Lung (tissue), 11 donors: ENCODE measurements at regions not wholly inside any gene's neighbourhood (a gene's known extent, or its start where the extent isn't known, plus 50 kb on each side); places are given as distances from the start of the nearest gene placed in this dataset.
A peak's percentile ranks its signal among the peaks of the same experiment; 100 is the strongest.

Experiments
- ATAC-seq: fragments of 200-7000 bp; cut with Tn5 transposase; one replicate; pipeline ENCODE4 v1.9.1; 2020; ENCODE audit warnings: moderate number of reproducible peaks; ENCODE audit not compliant: insufficient read depth, low FRiP score
- DNase-seq, 3 donors: peaks; one replicate each; pipeline ENCODE4 v3.0.0-alpha.2; 2013 to 2017
- H3K27ac ChIP-seq, 2 donors: one replicate each; pipeline ENCODE4 v1.5.1; 2013; ENCODE audit warnings: mild to moderate bottlenecking in 2 of 2, moderate library complexity in 2 of 2, control low read depth in 1 of 2, inconsistent platforms in 1 of 2, low read depth in 1 of 2, low read length in 1 of 2
- H3K27me3 ChIP-seq, 3 donors: one replicate each; pipeline ENCODE4 v1.5.1; 2013; ENCODE audit warnings: low read length in 2 of 3; ENCODE audit not compliant: control insufficient read depth in 3 of 3, insufficient read depth in 3 of 3
- H3K36me3 ChIP-seq, 4 donors: one replicate each; pipeline ENCODE4 v1.5.1; 2013; ENCODE audit warnings: low read length in 4 of 4, mild to moderate bottlenecking in 1 of 4, moderate library complexity in 1 of 4; ENCODE audit not compliant: control insufficient read depth in 4 of 4, insufficient read depth in 4 of 4
- H3K4me1 ChIP-seq, 5 donors: one replicate each; pipeline ENCODE4 v1.5.1; 2013; ENCODE audit warnings: low read length in 5 of 5, mild to moderate bottlenecking in 2 of 5, moderate library complexity in 1 of 5; ENCODE audit not compliant: control insufficient read depth in 5 of 5, insufficient read depth in 5 of 5
- H3K4me3 ChIP-seq: one replicate; pipeline ENCODE4 v1.5.1; 2013; ENCODE audit warnings: mild to moderate bottlenecking, control low read depth, moderate library complexity
- H3K9ac ChIP-seq, 2 donors: one replicate each; pipeline ENCODE4 v1.5.1; 2013; ENCODE audit warnings: low read length in 2 of 2, control low read depth in 1 of 2; ENCODE audit not compliant: insufficient read depth in 1 of 2
- H3K9me3 ChIP-seq, 4 donors: one replicate each; pipeline ENCODE4 v1.5.1; 2013; ENCODE audit warnings: low read length in 3 of 4, mild to moderate bottlenecking in 1 of 4, moderate library complexity in 1 of 4; ENCODE audit not compliant: control insufficient read depth in 4 of 4, insufficient read depth in 3 of 4
- WGBS, 2 donors: extraction: QIAGEN DNeasy Blood & Tissue Kit; methylation state at CpG; one replicate each; pipeline ENCODE4 v1.1.7; 2013; 5-methylcytosine and 5-hydroxymethylcytosine counted together
- TF ChIP-seq, protein P1 (sequence below): IDR thresholded peaks from 2 replicates; pipeline ENCODE4 v1.5.1; 2012; ENCODE audit warnings: mild to moderate bottlenecking; ENCODE audit errors: control extremely low read depth, extremely low read depth
- donor health status: control.
- donor health status: control.
- donor health status: Bipolar disorder and iron deficiency.
- donor health status: healthy.
- donor health status: DM: yes; HTN: yes; CAD: no.

DNA sequence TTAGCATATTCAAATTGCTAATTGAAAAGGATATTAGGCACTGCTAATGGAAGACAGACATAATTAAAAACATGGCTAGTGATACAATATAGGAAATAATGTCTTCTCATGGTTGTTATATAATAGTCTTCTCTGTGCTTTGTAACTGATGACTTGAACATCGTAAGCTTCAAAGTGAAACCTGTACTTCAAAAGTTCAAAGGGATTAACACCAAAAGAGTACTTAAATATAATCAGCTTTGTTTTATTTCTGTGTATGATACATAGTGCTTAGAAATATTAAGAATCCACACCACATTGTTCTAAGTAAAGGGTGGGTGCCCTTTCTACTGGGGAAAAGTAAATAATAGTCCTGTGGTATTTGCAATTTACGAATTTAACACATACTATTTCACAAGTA is 75.4 kb upstream of the ITGA1 start:
- no peaks in the 10 kb centered on the region for H3K4me1 ChIP-seq
- H3K9me3 ChIP-seq: peaks cover 0 to 4% (median 0%) of the 10 kb centered on the region in 4 donors
- H3K27ac ChIP-seq: no peak overlapping the region
- no peak overlapping the region for H3K9ac ChIP-seq
- WGBS, 2 donors: 72 to 80% methylated on average over 2 of the region's 2 CpGs
- H3K4me3 ChIP-seq: no peak overlapping the region
- no peaks in the 10 kb centered on the region for H3K36me3 ChIP-seq
- TF ChIP-seq, protein P1, sequence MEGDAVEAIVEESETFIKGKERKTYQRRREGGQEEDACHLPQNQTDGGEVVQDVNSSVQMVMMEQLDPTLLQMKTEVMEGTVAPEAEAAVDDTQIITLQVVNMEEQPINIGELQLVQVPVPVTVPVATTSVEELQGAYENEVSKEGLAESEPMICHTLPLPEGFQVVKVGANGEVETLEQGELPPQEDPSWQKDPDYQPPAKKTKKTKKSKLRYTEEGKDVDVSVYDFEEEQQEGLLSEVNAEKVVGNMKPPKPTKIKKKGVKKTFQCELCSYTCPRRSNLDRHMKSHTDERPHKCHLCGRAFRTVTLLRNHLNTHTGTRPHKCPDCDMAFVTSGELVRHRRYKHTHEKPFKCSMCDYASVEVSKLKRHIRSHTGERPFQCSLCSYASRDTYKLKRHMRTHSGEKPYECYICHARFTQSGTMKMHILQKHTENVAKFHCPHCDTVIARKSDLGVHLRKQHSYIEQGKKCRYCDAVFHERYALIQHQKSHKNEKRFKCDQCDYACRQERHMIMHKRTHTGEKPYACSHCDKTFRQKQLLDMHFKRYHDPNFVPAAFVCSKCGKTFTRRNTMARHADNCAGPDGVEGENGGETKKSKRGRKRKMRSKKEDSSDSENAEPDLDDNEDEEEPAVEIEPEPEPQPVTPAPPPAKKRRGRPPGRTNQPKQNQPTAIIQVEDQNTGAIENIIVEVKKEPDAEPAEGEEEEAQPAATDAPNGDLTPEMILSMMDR: no peak
- no peak for ATAC-seq
- H3K27me3 ChIP-seq: no peaks in the 10 kb centered on the region
- no peak for DNase-seq

DNA sequence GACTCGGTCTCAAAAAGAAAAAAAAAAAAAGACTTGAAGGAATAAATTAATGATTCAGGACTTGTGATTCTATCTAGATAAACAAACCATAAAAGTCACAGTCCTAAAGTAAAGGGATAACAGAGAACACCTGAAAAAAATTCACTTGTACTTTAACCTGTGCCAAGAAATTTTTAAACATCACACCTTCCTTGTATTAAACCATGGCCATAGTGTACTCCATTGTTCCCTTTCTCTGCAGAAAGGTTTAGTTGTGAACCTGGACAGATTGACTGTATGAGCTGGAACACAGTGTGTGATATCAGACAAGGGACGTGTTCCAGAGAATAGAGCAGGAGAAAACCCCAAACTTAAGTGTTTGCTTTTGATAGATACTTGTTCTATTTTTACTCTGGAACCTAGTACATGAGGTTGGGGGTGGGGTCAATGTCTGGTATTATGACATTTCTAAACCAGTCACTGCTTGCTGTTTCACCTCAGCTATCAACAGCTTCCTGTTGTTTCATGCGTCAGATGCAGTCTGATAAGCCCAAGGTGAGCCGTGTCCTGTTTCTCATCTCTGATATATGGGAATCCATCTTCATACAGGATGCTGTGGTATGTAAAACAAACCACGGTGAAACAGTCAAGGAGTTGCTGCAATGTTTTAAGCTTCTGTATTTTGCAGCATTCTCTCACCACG is 62.5 kb upstream of the ITGA1 start:
- WGBS, 2 donors: 20 to 24% methylated on average over 6 of the region's 6 CpGs
- H3K9me3 ChIP-seq: no peaks in the 10 kb centered on the region
- H3K27ac ChIP-seq: no peak overlapping the region
- ATAC-seq (peak; percentile 68), DNase-seq (no peak)
- peaks cover 6 to 20% (median 14%) of the 10 kb centered on the region in 5 donors for H3K4me1 ChIP-seq
- no peaks in the 10 kb centered on the region for H3K27me3 ChIP-seq
- TF ChIP-seq, protein P1: no peak
- no peak overlapping the region for H3K9ac ChIP-seq
- H3K4me3 ChIP-seq: no peak overlapping the region
- H3K36me3 ChIP-seq: no peaks in the 10 kb centered on the region

DNA sequence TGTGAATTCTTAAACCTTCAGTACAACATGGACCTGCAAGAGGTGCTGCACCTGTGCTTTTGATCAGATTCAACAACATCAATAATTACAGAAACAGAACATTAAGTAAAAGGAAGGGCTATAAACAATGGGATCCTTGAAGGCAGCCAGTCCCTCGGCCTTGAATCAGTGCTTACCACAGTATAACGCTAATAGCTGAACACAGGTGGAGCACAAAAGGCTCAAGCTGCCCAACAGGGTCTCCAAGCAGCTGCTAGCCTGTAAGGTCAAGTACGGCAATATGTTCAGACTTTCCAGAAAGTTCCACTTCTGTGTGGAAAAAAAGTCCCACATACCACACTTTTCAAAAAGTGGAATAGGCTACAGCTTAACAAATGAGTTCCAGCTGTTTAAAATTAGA is 61.9 kb upstream of the ITGA1 start:
- TF ChIP-seq, protein P1: no peak
- no peaks in the 10 kb centered on the region for H3K9me3 ChIP-seq
- no peak overlapping the region for H3K4me3 ChIP-seq
- peak overlapping the region in 1 of 2 donors; percentile 64 for H3K27ac ChIP-seq
- ATAC-seq (no peak), DNase-seq (peak in 2 of 3 donors; percentile 25 to 47)
- H3K9ac ChIP-seq: no peak overlapping the region
- H3K36me3 ChIP-seq: no peaks in the 10 kb centered on the region
- peaks cover 6 to 20% (median 14%) of the 10 kb centered on the region in 5 donors for H3K4me1 ChIP-seq
- WGBS, 2 donors: 24 to 47% methylated on average over 3 of the region's 3 CpGs
- no peaks in the 10 kb centered on the region for H3K27me3 ChIP-seq

DNA sequence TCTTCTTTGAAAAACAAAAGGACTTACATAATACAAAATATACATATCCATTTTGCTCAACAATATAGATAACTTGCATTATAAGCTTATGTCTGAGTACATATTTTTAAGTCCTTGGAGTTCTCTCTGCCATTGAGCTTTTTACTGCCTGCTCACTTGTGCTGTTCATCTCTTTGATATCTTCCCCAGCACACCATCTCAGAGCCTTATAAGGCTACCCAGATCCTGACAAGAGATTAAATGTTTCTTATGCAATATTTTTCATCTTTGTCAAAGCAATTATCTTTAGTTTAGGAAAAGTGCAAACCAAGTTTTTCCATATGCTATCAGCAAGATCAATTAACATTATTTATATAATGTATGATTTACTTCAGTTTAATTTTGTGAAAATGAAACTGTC is 60.7 kb upstream of the ITGA1 start:
- H3K36me3 ChIP-seq: no peaks in the 10 kb centered on the region
- TF ChIP-seq, protein P1: no peak
- H3K27me3 ChIP-seq: no peaks in the 10 kb centered on the region
- no peak for ATAC-seq
- no peak overlapping the region for H3K9ac ChIP-seq
- no peak for DNase-seq
- peaks cover 6 to 20% (median 14%) of the 10 kb centered on the region in 5 donors for H3K4me1 ChIP-seq
- H3K27ac ChIP-seq: no peak overlapping the region
- H3K9me3 ChIP-seq: no peaks in the 10 kb centered on the region
- no peak overlapping the region for H3K4me3 ChIP-seq
